ENCODE measurements at regions not wholly inside any gene's neighbourhood (a gene's known extent, or its start where the extent isn't known, plus 50 kb on each side); places are given as distances from the start of the nearest gene placed in this dataset.

- Histone ChIP-seq H3K27me3 (ENCODE audit: control insufficient read depth, insufficient read depth, low read length) (no peaks in the 10 kb centered on the region), H3K4me2 (ENCODE audit: low read length) (no peak overlapping the region)
These were observed 341.4 kb downstream of the CNTN3 start for GRCh38 chr3:74273091-74273490.

GRCh38 chr3:74271541-74271940 lies 342.9 kb downstream of the CNTN3 start:
- Histone ChIP-seq H3K9me3 (replicated peaks; ENCODE audit: low read length) (no peaks in the 10 kb centered on the region), H3K4me3 (ENCODE audit: low read length) (no peak overlapping the region), H3K4me1 (ENCODE audit: control insufficient read depth, insufficient read depth, low read length) (peaks cover 14% of the 10 kb centered on the region), H3K36me3 (ENCODE audit: insufficient read depth, low read length) (no peaks in the 10 kb centered on the region), H3K27me3 (ENCODE audit: control insufficient read depth, insufficient read depth, low read length) (no peaks in the 10 kb centered on the region), H3K4me2 (ENCODE audit: low read length) (no peak overlapping the region), H3K9ac (ENCODE audit: low read depth, low read length) (no peak overlapping the region)

More at GRCh38 chr3:74273091-74273490, 341.4 kb downstream of the CNTN3 start:
- Histone ChIP-seq H3K4me3 (ENCODE audit: low read length) (no peak overlapping the region), H3K4me1 (ENCODE audit: control insufficient read depth, insufficient read depth, low read length) (peaks cover 13% of the 10 kb centered on the region), H3K9ac (ENCODE audit: low read depth, low read length) (no peak overlapping the region), H3K36me3 (ENCODE audit: insufficient read depth, low read length) (no peaks in the 10 kb centered on the region), H3K9me3 (replicated peaks; ENCODE audit: low read length) (no peaks in the 10 kb centered on the region)

DNA sequence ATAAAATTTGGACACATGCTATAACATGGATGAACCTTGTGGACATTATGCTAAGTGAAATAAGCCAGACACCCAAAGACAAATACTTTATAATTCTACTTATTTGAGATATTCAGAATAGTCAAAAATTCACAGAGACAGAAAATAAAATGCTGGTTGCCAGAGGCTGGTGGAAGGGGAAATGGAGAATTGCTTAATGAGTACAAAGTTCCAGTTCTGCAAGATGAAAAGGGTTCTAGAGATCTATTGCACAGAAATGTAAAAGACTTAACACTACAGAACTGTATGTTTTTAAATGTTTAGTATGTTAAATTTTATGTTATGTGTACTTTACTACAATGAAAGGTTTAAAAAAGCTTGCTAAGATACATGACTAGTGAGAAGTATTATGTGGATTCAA lies 344.8 kb downstream of the CNTN3 start:
- Histone ChIP-seq H3K4me3 (ENCODE audit: low read length) (no peak overlapping the region), H3K36me3 (ENCODE audit: insufficient read depth, low read length) (no peaks in the 10 kb centered on the region), H3K4me2 (ENCODE audit: low read length) (no peak overlapping the region), H3K27me3 (ENCODE audit: control insufficient read depth, insufficient read depth, low read length) (no peaks in the 10 kb centered on the region), H3K9me3 (replicated peaks; ENCODE audit: low read length) (no peaks in the 10 kb centered on the region), H3K4me1 (ENCODE audit: control insufficient read depth, insufficient read depth, low read length) (peaks cover 14% of the 10 kb centered on the region), H3K9ac (ENCODE audit: low read depth, low read length) (no peak overlapping the region)

DNA sequence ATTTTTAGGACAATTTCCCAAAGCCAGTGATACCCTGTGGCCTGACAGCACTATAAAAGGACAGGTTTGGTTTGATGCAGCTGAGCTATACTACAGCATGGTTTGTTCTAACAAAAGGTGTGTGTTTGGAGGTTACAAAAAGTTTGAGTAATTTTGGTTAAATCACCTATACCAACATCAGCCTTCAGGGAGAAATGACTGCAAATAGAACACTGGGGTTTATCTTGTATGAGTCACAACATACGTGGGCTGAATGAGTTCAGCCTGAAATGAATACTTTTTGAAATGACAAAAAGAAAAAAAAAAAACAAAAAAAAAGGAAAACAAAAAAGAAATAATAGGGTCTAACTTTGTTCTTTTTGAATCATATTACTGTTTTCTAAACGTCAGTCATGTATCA lies 345.7 kb downstream of the CNTN3 start:
- Histone ChIP-seq H3K27me3 (ENCODE audit: control insufficient read depth, insufficient read depth, low read length) (no peaks in the 10 kb centered on the region), H3K4me3 (ENCODE audit: low read length) (no peak overlapping the region), H3K4me1 (ENCODE audit: control insufficient read depth, insufficient read depth, low read length) (peaks cover 14% of the 10 kb centered on the region), H3K36me3 (ENCODE audit: insufficient read depth, low read length) (no peaks in the 10 kb centered on the region), H3K4me2 (ENCODE audit: low read length) (peak overlapping the region; percentile 14), H3K9me3 (replicated peaks; ENCODE audit: low read length) (no peaks in the 10 kb centered on the region), H3K9ac (ENCODE audit: low read depth, low read length) (no peak overlapping the region)

DNA sequence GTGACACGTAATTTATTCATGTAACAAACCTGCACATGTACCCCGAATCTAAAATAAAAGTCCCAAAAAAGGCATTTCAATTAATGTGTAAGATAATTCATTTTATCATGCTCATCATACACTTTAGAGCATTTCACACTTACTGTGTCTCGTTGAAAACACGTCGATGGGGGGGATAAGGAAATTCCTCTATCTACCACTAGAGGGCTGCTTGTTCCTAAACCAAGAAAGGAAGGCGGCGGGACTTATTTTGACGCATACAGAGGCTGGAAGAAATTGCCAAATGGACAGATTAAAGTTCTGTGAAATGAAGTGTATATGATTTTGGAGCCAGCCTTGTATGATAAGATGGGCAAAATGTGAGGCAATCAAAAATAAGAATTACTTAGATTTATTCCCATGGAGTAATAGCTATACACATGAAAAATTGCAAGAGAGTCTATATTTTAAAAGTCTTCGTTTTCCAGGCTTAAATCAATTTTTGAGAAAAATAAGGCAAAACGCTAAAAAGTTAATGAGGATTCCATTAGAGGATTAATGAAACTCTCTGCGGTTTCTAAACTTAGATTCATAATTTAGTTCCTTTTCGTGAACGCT lies 346.8 kb downstream of the CNTN3 start:
- peaks cover 17% of the 10 kb centered on the region for H3K4me1 ChIP-seq (ENCODE audit: control insufficient read depth, insufficient read depth, low read length)
- H3K36me3 ChIP-seq (ENCODE audit: insufficient read depth, low read length): no peaks in the 10 kb centered on the region
- H3K9ac ChIP-seq (ENCODE audit: low read depth, low read length): no peak overlapping the region
- no peaks in the 10 kb centered on the region for H3K27me3 ChIP-seq (ENCODE audit: control insufficient read depth, insufficient read depth, low read length)
- H3K9me3 ChIP-seq (replicated peaks; ENCODE audit: low read length): no peaks in the 10 kb centered on the region
- no peak overlapping the region for H3K4me2 ChIP-seq (ENCODE audit: low read length)
- H3K4me3 ChIP-seq (ENCODE audit: low read length): no peak overlapping the region

- Histone ChIP-seq H3K9ac (ENCODE audit: low read depth, low read length) (no peak overlapping the region), H3K4me2 (ENCODE audit: low read length) (no peak overlapping the region), H3K27me3 (ENCODE audit: control insufficient read depth, insufficient read depth, low read length) (no peaks in the 10 kb centered on the region), H3K4me3 (ENCODE audit: low read length) (no peak overlapping the region), H3K9me3 (replicated peaks; ENCODE audit: low read length) (no peaks in the 10 kb centered on the region), H3K36me3 (ENCODE audit: insufficient read depth, low read length) (no peaks in the 10 kb centered on the region), H3K4me1 (ENCODE audit: control insufficient read depth, insufficient read depth, low read length) (peaks cover 17% of the 10 kb centered on the region)
These were observed 347.3 kb downstream of the CNTN3 start for GRCh38 chr3:74267131-74267530.

DNA sequence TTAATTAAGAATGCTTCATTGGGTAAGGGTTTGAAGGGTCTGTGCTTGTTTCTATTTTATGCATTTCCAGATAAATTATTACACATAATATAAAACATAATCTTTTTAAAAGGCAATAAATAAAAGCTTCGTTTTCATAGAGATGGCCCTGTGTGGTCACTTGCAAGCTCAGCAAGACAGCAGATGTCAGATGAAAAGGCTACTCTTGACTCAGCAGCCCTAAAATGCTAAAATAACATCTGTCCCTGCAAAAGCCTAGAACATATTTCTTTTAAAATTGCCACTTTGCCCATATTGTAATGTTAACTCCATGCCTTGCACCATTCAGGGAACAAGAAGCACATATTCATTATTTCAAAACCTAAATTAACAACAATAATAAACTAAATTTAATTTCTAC lies 349.4 kb downstream of the CNTN3 start:
- H3K4me2 ChIP-seq (ENCODE audit: low read length): no peak overlapping the region
- no peak overlapping the region for H3K9ac ChIP-seq (ENCODE audit: low read depth, low read length)
- H3K9me3 ChIP-seq (replicated peaks; ENCODE audit: low read length): no peaks in the 10 kb centered on the region
- H3K36me3 ChIP-seq (ENCODE audit: insufficient read depth, low read length): no peaks in the 10 kb centered on the region
- no peaks in the 10 kb centered on the region for H3K27me3 ChIP-seq (ENCODE audit: control insufficient read depth, insufficient read depth, low read length)
- H3K4me1 ChIP-seq (ENCODE audit: control insufficient read depth, insufficient read depth, low read length): peaks cover 17% of the 10 kb centered on the region
- H3K4me3 ChIP-seq (ENCODE audit: low read length): no peak overlapping the region

DNA sequence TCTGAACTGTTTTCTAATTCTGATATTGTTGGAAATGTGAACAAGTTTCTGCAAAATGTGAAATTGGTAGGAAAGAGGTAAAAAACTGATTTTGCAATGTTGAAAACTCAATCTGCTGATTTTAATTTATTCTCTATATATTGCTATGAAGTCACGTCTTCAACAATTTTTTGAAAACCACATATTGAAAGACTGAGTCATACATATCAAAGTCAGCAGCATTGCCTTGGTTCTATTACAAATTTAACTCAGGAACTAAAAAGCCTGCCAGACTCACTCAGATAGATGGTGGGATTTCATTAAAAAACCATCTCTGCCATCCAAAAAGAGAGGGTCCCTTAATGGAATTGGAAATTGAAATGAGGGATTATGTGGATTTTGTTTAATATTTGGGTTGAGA lies 351.4 kb downstream of the CNTN3 start:
- Histone ChIP-seq H3K4me3 (ENCODE audit: low read length) (no peak overlapping the region), H3K36me3 (ENCODE audit: insufficient read depth, low read length) (no peaks in the 10 kb centered on the region), H3K4me1 (ENCODE audit: control insufficient read depth, insufficient read depth, low read length) (peaks cover 3% of the 10 kb centered on the region), H3K27me3 (ENCODE audit: control insufficient read depth, insufficient read depth, low read length) (no peaks in the 10 kb centered on the region), H3K9ac (ENCODE audit: low read depth, low read length) (no peak overlapping the region), H3K9me3 (replicated peaks; ENCODE audit: low read length) (no peaks in the 10 kb centered on the region), H3K4me2 (ENCODE audit: low read length) (no peak overlapping the region)

GRCh38 chr3:74233091-74233490 lies 381.4 kb downstream of the CNTN3 start:
- Histone ChIP-seq H3K27me3 (ENCODE audit: control insufficient read depth, insufficient read depth, low read length) (no peaks in the 10 kb centered on the region), H3K9ac (ENCODE audit: low read depth, low read length) (no peak overlapping the region), H3K36me3 (ENCODE audit: insufficient read depth, low read length) (no peaks in the 10 kb centered on the region), H3K9me3 (replicated peaks; ENCODE audit: low read length) (no peaks in the 10 kb centered on the region), H3K4me2 (ENCODE audit: low read length) (no peak overlapping the region), H3K4me1 (ENCODE audit: control insufficient read depth, insufficient read depth, low read length) (no peaks in the 10 kb centered on the region), H3K4me3 (ENCODE audit: low read length) (no peak overlapping the region)

DNA sequence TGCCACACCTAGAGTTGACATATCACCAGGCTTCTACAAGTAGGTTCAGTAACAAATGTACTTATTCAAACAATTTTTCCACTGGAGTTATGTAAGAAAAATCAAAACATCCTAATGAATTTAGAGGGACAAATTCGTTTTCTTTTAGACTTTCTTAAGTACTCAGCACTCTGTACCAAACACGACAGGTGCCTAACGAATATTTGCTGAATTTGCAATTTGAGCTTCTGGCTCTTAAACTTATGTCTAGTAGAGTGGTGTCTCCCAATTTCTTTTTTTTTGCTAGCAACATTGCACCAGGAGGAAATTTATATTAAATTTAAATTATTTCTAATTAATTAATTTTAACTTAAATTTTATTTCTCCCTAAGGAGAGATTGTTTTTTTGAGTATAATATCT lies 397.0 kb downstream of the CNTN3 start:
- Histone ChIP-seq H3K4me3 (ENCODE audit: low read length) (no peak overlapping the region), H3K36me3 (ENCODE audit: insufficient read depth, low read length) (no peaks in the 10 kb centered on the region), H3K9ac (ENCODE audit: low read depth, low read length) (no peak overlapping the region), H3K27me3 (ENCODE audit: control insufficient read depth, insufficient read depth, low read length) (no peaks in the 10 kb centered on the region), H3K4me1 (ENCODE audit: control insufficient read depth, insufficient read depth, low read length) (no peaks in the 10 kb centered on the region), H3K4me2 (ENCODE audit: low read length) (no peak overlapping the region), H3K9me3 (replicated peaks; ENCODE audit: low read length) (no peaks in the 10 kb centered on the region)

DNA sequence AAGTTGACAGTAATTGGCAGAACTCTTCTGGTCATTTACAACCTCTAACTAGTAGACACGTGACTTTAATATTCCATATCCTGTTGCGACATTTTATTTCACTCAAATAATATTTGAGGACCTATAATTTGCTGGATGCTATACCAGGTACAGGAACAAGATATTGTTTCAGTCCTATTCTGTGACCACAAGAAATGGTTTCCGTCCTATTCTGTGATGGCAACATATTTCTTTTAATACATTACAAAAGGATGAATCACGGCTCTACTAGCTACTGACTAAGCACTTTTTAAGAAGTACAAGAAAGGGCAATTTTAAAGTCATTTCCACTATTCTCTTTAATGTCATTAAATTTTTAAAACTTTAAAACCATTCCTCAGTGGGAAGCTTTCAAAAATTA lies 400.2 kb downstream of the CNTN3 start:
- Histone ChIP-seq H3K4me2 (ENCODE audit: low read length) (no peak overlapping the region), H3K36me3 (ENCODE audit: insufficient read depth, low read length) (no peaks in the 10 kb centered on the region), H3K4me3 (ENCODE audit: low read length) (no peak overlapping the region), H3K9me3 (replicated peaks; ENCODE audit: low read length) (no peaks in the 10 kb centered on the region), H3K9ac (ENCODE audit: low read depth, low read length) (no peak overlapping the region), H3K4me1 (ENCODE audit: control insufficient read depth, insufficient read depth, low read length) (no peaks in the 10 kb centered on the region), H3K27me3 (ENCODE audit: control insufficient read depth, insufficient read depth, low read length) (no peaks in the 10 kb centered on the region)

GRCh38 chr3:74210739-74211138 lies 403.7 kb downstream of the CNTN3 start:
- H3K27me3 ChIP-seq (ENCODE audit: control insufficient read depth, insufficient read depth, low read length): no peaks in the 10 kb centered on the region
- H3K9me3 ChIP-seq (replicated peaks; ENCODE audit: low read length): no peaks in the 10 kb centered on the region
- no peaks in the 10 kb centered on the region for H3K36me3 ChIP-seq (ENCODE audit: insufficient read depth, low read length)
- no peak overlapping the region for H3K4me3 ChIP-seq (ENCODE audit: low read length)
- H3K4me2 ChIP-seq (ENCODE audit: low read length): no peak overlapping the region
- no peaks in the 10 kb centered on the region for H3K4me1 ChIP-seq (ENCODE audit: control insufficient read depth, insufficient read depth, low read length)
- H3K9ac ChIP-seq (ENCODE audit: low read depth, low read length): no peak overlapping the region
